Endothelial cell of umbilical vein (primary cell): ENCODE measurements at regions not wholly inside any gene's neighbourhood (a gene's known extent, or its start where the extent isn't known, plus 50 kb on each side); places are given as distances from the start of the nearest gene placed in this dataset.

ENCODE experiments used
- BruUV-seq: library from RNA; stranded (reverse); fragments of 400-500 nt; replicated peaks from 2 replicates; lab custom pipeline; 2021; lab: Mats Ljungman, UMichigan
- CTCF ChIA-PET: fragments of 300-600, 350-600 bp; sonication (Branson Sonifier 250); formaldehyde crosslinking; loops from one replicate; lab custom pipeline; 2021; ENCODE audit warnings: antibody characterized with exemption, inconsistent platforms; lab: Charles Lee
- POLR2A ChIA-PET: fragments of 300-600, 350-600 bp; sonication (Branson Sonifier 250); formaldehyde crosslinking; loops from one replicate; lab custom pipeline; 2021; ENCODE audit warnings: antibody characterized with exemption, inconsistent platforms; lab: Charles Lee
- DNase-seq: peaks from one replicate; pipeline ENCODE4 v3.0.0-alpha.2; 2011; ENCODE audit warnings: low read depth, low spot score
- FAIRE-seq: peaks from 2 replicates; lab custom pipeline; 2011; peaks lifted over from hg19 to GRCh38; lab: Jason Lieb, UNC
- H2AFZ ChIP-seq: 2 replicates; pipeline ENCODE4 v1.6.0; 2012; ENCODE audit warnings: low read depth, low read length, control low read depth, inconsistent platforms
- H3K27ac ChIP-seq: 2 replicates; pipeline ENCODE4 v1.5.1; 2011; ENCODE audit warnings: low read depth, mild to moderate bottlenecking, control low read depth, low read length, moderate library complexity; ENCODE audit not compliant: insufficient read depth
- H3K27me3 ChIP-seq, 2 experiments: 2 replicates each; pipeline versions ENCODE4 v1.6.0 to v1.6.1; 2011; ENCODE audit warnings: low read length in 2 of 2, mixed read lengths in 1 of 2; ENCODE audit not compliant: control insufficient read depth in 2 of 2, insufficient read depth in 2 of 2
- H3K36me3 ChIP-seq, 2 experiments: 2 replicates in 1 of 2; 3 replicates in 1 of 2; pipeline ENCODE4 v1.5.1; 2011; ENCODE audit warnings: low read length in 2 of 2, mild to moderate bottlenecking in 1 of 2, moderate library complexity in 1 of 2; ENCODE audit not compliant: control insufficient read depth in 2 of 2, insufficient read depth in 2 of 2; ENCODE audit errors: extremely low read depth in 1 of 2
- H3K4me1 ChIP-seq: 3 replicates; pipeline ENCODE4 v1.5.1; 2011; ENCODE audit warnings: mild to moderate bottlenecking, low read length; ENCODE audit not compliant: control insufficient read depth, insufficient read depth; ENCODE audit errors: extremely low read depth
- H3K4me2 ChIP-seq: 2 replicates; pipeline ENCODE4 v1.6.1; 2011; ENCODE audit warnings: low read length, control low read depth, mixed read lengths; ENCODE audit not compliant: insufficient read depth
- H3K4me3 ChIP-seq, 3 experiments: fragments of 200-600 bp in 1 of 3; sonication (generic), shearing (Covaris generic) in 1 of 3; replicated peaks in 1 of 3; 2 replicates each; pipeline ENCODE4 v1.5.1; 2011 to 2016; ENCODE audit warnings: control low read depth in 3 of 3, low read length in 3 of 3, mild to moderate bottlenecking in 2 of 3, inconsistent platforms in 1 of 3, low read depth in 1 of 3, moderate library complexity in 1 of 3; ENCODE audit not compliant: insufficient read depth in 1 of 3
- H3K79me2 ChIP-seq: 2 replicates; pipeline ENCODE4 v1.6.0; 2012; ENCODE audit warnings: low read length, inconsistent platforms; ENCODE audit not compliant: control insufficient read depth, insufficient read depth
- H3K9ac ChIP-seq: replicated peaks from 2 replicates; pipeline ENCODE3; 2011; ENCODE audit warnings: low read length, control low read depth; ENCODE audit not compliant: insufficient read depth; ENCODE audit errors: extremely low read depth
- H3K9me1 ChIP-seq: replicated peaks from 3 replicates; pipeline ENCODE4 v1.6.0; 2011; ENCODE audit warnings: mild to moderate bottlenecking, low read length; ENCODE audit not compliant: control insufficient read depth, insufficient read depth; ENCODE audit errors: extremely low read depth
- H3K9me3 ChIP-seq: replicated peaks from 2 replicates; pipeline ENCODE4 v1.5.1; 2012; ENCODE audit warnings: low read length, inconsistent platforms; ENCODE audit not compliant: control insufficient read depth, insufficient read depth
- H4K20me1 ChIP-seq: replicated peaks from 2 replicates; pipeline ENCODE3; 2011; ENCODE audit warnings: mild to moderate bottlenecking, low read length; ENCODE audit not compliant: control insufficient read depth, insufficient read depth; ENCODE audit errors: extremely low read depth
- CTCF ChIP-seq, 2 donors: IDR thresholded peaks; 1 replicate in 1 of 2; 2 replicates in 1 of 2; pipeline ENCODE4 v1.5.1; 2011; ENCODE audit warnings: low read length in 2 of 2, mild to moderate bottlenecking in 2 of 2, moderate library complexity in 2 of 2, control low read depth in 1 of 2, inconsistent platforms in 1 of 2, low read depth in 1 of 2; ENCODE audit not compliant: insufficient read depth in 1 of 2; ENCODE audit errors: extremely low read depth in 1 of 2
- EZH2 ChIP-seq: IDR thresholded peaks from 2 replicates; pipeline ENCODE4 v1.6.1; 2012; ENCODE audit warnings: borderline replicate concordance, low read depth, mild to moderate bottlenecking, moderate library complexity, low read length, inconsistent platforms; ENCODE audit not compliant: severe bottlenecking
- FOS ChIP-seq: IDR thresholded peaks from 2 replicates; pipeline ENCODE4 v1.6.1; 2011; ENCODE audit warnings: mild to moderate bottlenecking, low read length, moderate library complexity, borderline replicate concordance; ENCODE audit not compliant: insufficient read depth
- GATA2 ChIP-seq: IDR thresholded peaks from 2 replicates; pipeline ENCODE4 v1.7.0; 2011; ENCODE audit warnings: low read depth, mild to moderate bottlenecking, moderate library complexity, mixed read lengths, low read length; ENCODE audit not compliant: insufficient read length, insufficient read depth
- JUN ChIP-seq: IDR thresholded peaks from 2 replicates; pipeline ENCODE4 v1.6.1; 2011; ENCODE audit warnings: borderline replicate concordance, low read depth; ENCODE audit not compliant: insufficient read length, insufficient read depth
- MAX ChIP-seq: IDR thresholded peaks from 2 replicates; pipeline ENCODE4 v1.6.1; 2011; ENCODE audit not compliant: insufficient read depth, insufficient read length
- MYC ChIP-seq: IDR thresholded peaks from one replicate; pipeline ENCODE4 v1.6.1; 2011; ENCODE audit warnings: mild to moderate bottlenecking, low read depth, low read length
- POLR2A ChIP-seq: IDR thresholded peaks from 2 replicates; pipeline ENCODE4 v1.6.1; 2012; ENCODE audit warnings: low read depth, mild to moderate bottlenecking, control low read depth, low read length
- POLR2AphosphoS5 ChIP-seq: IDR thresholded peaks from 2 replicates; pipeline ENCODE4 v1.6.1; 2012; ENCODE audit warnings: low read depth, mild to moderate bottlenecking, control low read depth, low read length, moderate library complexity; ENCODE audit not compliant: insufficient read depth
- dilution Hi-C: fragments of 300-500 bp; cut with MboI; formaldehyde crosslinking; loops from one replicate; pipeline ENCODE4 v1.15.0; 2019; ENCODE audit warnings: low sequenced_read_pairs; ENCODE audit not compliant: extremely low pct_ligation_motif_present
- intact Hi-C: fragments of 100-400 bp; cut with micrococcal nuclease; formaldehyde crosslinking; loops from one replicate; pipeline ENCODE4 v1.10.0; 2022

GRCh38 chr7:41504214-41504980, 198.5 kb downstream of the INHBA start:
- TF ChIP-seq GATA2 = no peak
- TF ChIP-seq POLR2AphosphoS5 = no peak
- no peak for TF ChIP-seq FOS
- no peak for TF ChIP-seq JUN
- no peak for TF ChIP-seq CTCF (IDR thresholded peaks at IDR 0.05; ENCODE audit: extremely low read depth in 1 of 2, insufficient read depth in 1 of 2, low read depth in 1 of 2, low read length in 2 of 2)
- TF ChIP-seq EZH2 = no peak
- no peak for TF ChIP-seq POLR2A
- TF ChIP-seq MAX = no peak
- TF ChIP-seq MYC = no peak
- ChIA-PET POLR2A (no interaction called here), CTCF (no interaction called here)
- dilution Hi-C loops (no loop called here), intact Hi-C loops (no loop called here)
- Histone ChIP-seq H3K4me2 (no peak overlapping the region), H3K4me1 (peaks cover 13% of the 10 kb centered on the region), H4K20me1 (no peaks in the 10 kb centered on the region), H3K4me3 (no peak overlapping the region), H3K9ac (no peak overlapping the region), H3K27me3 (no peaks in the 10 kb centered on the region), H3K27ac (no peak overlapping the region), H3K9me3 (no peaks in the 10 kb centered on the region), H2AFZ (no peak overlapping the region), H3K36me3 (no peaks in the 10 kb centered on the region), H3K79me2 (no peaks in the 10 kb centered on the region), H3K9me1 (no peaks in the 10 kb centered on the region)
- no peak for DNase-seq
- no peak for FAIRE-seq
- no TSS peak for BruUV-seq
